GM18520 (cell line): ENCODE measurements at regions not wholly inside any gene's neighbourhood (a gene's known extent, or its start where the extent isn't known, plus 50 kb on each side); places are given as distances from the start of the nearest gene placed in this dataset.
"Not testable (repeated sequence)": the region's sequence is repeated elsewhere in the genome, so short reads cannot be mapped to it uniquely, and the experiment has no call there.

Experiments used
- ATAC-seq: cut with Tn5 transposase; IDR thresholded peaks from one replicate; pipeline ENCODE4 v1.9.1; 2021; ENCODE audit not compliant: unreplicated experiment

DNA sequence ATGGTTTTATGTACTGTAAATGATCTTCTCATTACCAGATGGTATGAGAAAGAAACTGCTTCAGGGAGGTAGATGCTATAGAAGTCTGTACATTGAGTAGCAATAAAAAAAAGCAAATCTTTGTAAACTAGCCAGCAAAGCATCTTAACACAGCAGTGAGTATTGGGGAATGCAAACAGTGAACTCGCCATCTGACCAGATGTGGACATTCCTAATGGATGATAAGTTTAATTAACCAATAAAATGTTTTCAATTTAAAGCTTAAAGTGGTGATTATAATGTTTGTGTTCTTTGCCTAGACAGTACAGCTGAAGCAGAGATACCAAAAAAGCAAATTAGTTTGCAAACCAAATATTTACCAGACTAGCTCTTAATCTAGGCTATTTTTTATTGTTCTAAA is 1144.2 kb downstream of the FAT4 start:
- no peak for ATAC-seq

DNA sequence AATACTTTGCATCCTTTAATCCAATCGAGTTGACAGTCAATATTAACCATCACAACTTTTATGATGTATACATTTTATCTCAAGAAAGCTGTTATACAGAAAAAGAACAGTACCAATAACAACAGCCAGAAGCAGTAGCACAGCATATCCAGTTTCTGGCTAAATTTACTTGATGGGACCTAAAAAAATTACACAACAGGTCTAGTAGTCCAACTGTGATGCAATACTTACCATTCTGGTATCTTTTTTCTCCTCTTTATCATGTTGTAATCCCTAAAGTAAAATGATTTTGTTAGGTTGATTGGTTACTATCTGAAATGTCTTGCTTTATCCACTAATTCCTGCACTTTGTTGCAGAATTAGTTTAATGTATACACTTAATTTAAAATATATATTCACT is 1150.6 kb downstream of the FAT4 start:
- no peak for ATAC-seq

GRCh38 chr4:126466848-126467247 is 1152.1 kb downstream of the FAT4 start:
- ATAC-seq: no peak

DNA sequence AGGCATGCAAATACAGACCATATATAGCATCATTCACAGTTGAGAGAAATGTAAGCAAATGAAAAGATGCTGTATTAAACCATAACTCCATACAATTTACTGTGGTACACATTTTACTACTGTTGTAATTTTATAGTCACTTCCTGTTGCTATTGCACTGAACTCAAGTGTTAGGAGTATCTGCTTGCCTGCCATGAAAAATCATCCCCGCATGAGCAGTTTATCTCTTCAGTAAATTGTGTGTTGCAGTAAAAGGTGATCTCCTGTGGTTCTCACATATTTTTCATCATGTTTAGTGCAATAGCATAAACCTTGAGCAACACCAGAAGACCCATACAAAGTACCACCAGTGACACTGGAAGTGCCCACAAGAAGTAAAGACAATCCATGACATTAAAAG is 1153.4 kb downstream of the FAT4 start:
- no peak for ATAC-seq

DNA sequence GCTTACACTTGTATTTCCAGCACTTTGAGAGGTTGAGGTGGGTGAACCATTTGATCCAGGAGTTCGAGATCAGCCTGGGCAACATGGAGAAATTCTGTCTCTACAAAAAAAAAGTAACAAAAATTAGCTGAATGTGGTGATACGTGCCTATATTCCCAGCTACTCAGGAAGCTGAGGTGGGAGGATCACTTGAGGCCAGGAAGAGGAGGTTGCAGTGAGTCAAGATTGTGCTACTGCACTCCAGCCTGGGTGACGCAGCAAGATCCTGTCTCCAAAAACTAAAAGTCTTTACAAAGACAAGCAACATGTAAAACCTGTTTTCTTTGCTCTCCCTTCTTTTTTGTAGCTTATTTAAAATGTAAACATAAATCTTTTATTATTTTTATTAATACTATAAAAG is 1156.1 kb downstream of the FAT4 start:
- ATAC-seq: no peak

- ATAC-seq: no peak
Observed at GRCh38 chr4:126475730-126476129, 1157.0 kb upstream of the INTU start.

- no peak for ATAC-seq
Observed at GRCh38 chr4:126479709-126480108, 1153.0 kb upstream of the INTU start.

GRCh38 chr4:126482311-126482710 is 1150.4 kb upstream of the INTU start:
- ATAC-seq: no peak

DNA sequence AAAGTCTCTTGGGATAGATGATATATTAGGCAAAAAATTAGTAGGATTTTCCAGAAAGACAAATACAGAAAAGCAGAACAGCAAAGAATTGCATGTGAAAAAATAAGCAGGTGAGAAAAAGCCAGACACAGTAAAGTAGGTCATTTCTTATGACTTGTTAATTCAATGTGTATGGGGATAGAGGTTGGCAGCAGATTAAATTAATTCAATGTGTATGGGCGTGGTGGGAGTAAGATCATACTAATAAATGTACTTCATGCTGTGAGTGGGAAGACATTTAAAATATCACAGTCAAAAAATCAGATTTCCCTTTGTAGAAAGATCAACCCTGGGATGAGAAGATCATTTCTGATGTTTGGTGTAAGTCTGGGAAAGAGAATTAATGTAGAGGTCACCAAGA is 1146.4 kb upstream of the INTU start:
- no peak for ATAC-seq

- no peak for ATAC-seq
Observed at GRCh38 chr4:126489826-126490463, 1142.8 kb upstream of the INTU start.

DNA sequence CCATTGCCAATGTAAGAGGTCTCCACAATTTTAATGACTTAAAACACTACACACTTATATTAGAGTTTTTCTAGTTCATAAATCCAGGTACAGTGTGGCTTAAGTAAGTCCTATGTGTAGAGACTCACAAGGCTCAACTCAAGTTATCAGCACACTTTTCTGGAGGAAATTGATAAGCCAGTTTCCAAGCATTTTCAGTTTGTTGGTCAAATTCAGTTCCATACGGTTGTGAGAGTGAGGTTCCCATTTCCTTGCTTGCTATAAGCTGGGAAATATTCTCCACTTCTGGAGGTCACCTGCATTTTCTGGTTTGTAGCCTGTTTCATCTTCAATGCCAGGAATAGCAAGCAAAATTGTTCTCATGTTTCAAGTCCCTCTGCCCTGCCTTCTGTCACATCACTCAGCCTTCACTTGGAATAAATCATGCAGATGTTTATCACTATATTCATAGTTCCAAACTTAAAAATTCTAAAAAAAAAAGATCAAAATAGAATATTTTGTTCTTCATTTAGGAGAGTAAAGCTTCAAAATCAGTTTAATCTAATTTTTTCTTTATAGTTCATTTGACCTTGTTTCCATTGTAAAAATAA is 1137.5 kb upstream of the INTU start:
- ATAC-seq: no peak

GRCh38 chr4:126512979-126513378 is 1119.8 kb upstream of the INTU start:
- no peak for ATAC-seq

- no peak for ATAC-seq
Observed at GRCh38 chr4:126513596-126513995, 1119.2 kb upstream of the INTU start.

DNA sequence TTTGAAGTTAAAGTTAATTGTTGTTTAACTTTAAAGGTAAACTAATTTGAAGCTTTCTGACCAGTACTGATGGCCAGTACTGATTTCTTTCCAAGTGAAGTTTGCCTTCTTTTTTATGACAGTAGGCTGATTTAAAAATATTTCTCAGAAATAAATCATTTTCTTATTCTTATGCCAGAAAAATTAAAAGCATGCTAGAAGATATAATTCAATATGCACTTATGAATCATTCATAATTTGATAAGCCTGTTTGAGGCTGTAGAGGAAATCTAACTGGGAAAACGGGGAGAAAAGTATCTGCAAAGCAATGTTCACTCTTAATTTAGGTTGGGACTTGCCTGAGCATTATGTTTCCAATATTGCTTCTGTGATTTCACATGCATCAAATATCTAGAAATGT is 1112.0 kb upstream of the INTU start:
- ATAC-seq: no peak

DNA sequence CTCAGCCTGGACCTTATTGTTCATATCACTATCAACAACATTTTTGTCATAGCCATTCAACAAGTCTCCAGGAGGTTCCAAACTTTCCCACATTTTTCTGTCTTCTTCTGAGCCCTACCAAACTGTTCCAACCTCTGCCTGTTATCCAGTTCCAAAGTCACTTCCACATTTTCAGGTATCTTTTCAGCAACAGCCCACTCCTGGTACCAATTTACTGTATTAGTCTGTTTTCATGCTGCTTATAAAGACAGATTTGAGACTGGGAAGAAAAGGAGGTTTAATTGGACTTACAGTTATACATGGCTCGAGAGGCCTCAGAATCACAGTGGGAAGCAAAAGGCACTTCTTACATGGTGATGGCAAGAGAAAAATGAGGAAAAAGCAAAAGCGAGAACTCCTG is 1107.4 kb upstream of the INTU start:
- not testable (repeated sequence) for ATAC-seq

- no peak for ATAC-seq
Observed at GRCh38 chr4:126526335-126526734, 1106.4 kb upstream of the INTU start.

DNA sequence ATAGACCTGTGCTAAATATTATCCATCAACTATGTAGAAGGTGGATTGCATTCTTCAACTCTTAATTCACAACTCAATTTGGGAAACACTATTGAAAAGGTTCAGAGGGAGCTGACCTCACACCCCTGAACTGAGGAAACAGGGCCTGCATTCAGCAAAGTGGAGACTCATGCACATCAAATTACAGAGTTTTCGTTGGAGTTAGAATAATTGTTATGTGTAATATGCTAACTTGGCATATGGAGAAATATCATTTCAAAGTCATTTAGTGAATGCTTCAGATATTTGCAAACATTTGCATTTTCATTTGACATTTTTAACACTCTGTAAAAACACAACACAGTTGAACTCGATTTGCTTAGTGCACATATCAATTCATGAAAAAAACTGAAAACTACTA is 1102.8 kb upstream of the INTU start:
- ATAC-seq: no peak

DNA sequence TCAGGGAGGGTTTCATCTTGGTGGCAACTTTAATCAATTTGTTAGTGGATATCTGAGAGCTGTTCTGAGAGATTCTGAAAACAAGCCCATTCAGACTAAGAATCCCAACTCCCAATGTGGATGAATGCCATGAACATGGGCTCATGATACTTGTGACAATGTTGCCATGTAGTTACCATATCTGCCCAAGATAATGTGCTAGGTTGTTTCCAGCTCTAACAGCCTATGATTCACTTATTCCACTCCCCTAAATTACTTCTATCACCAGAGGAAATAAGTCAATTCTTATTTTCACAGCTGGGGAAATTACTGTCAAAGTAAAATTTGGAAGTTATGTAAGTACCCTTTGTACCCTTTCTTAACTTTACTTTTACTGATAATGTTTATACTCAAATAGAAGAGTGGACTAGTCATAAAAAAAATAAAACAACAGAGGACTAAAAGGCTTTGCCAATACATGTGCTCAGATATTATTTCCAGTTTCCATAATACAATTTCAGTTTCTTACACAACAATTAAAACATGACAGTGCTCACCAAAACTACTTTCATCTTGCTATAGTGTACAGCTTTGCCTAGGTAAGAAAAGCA is 1101.7 kb upstream of the INTU start:
- no peak for ATAC-seq

- ATAC-seq: no peak
Observed at GRCh38 chr4:126532527-126532926, 1100.2 kb upstream of the INTU start.

GRCh38 chr4:126533146-126533805 is 1099.5 kb upstream of the INTU start:
- no peak for ATAC-seq

GRCh38 chr4:126539771-126540170 is 1093.0 kb upstream of the INTU start:
- no peak for ATAC-seq

- ATAC-seq: no peak
Observed at GRCh38 chr4:126541820-126542219, 1090.9 kb upstream of the INTU start.
